COLO829 (cell line): ENCODE measurements at regions not wholly inside any gene's neighbourhood (a gene's known extent, or its start where the extent isn't known, plus 50 kb on each side); places are given as distances from the start of the nearest gene placed in this dataset.

Experiments
- DNase-seq: peaks from one replicate; pipeline ENCODE4 v3.0.0; 2012; ENCODE audit warnings: low spot score

GRCh38 chr3:6098516-6099157 is 762.3 kb upstream of the GRM7 start:
- no peak for DNase-seq

DNA sequence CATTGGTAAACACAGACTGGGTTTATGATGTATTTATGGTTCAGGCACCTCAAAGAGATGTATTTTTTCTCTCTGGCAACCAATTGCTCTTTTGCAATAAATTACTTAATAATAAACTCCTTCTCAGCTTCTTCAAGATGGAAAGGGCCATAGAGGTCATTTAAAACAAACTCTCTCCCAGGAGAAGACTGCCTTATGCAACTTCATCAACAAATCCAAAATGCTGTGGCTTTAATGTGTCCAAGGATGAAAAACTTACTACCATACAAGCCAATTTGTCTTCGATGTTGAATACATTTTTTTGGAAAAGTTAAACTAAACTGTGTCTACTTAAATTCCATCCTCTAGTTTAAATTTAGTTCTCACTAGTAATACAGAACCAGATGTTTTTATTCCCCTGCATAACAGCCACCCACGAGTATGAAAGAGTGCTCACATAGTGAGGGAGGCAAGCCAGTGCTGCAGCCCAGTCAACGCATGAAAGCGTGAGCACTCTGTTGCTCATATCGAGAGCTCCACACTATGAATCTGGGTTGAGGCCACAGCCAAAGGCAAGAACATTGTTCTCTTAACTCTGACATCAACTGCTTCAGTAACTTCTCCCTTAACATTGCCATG is 761.3 kb upstream of the GRM7 start:
- DNase-seq: no peak

GRCh38 chr3:6105187-6105586 is 755.7 kb upstream of the GRM7 start:
- no peak for DNase-seq

DNA sequence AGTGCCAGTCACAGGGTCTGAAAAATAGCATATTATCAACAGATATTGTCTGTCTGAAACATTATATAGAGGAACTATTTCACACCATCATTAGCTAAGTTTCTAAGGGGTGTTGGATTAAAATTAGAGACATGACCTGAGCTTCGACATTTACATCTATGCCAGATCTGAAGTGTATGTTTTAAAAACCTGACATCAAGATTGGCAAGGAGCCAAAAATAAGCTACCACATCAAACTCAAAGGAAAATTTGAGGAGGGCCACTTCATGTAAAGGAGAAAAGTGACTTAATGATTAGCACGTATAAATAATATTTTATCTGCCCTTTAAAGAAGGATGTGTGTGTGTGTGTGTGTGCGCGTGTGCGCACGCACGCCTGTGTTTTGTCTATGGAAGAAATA is 752.0 kb upstream of the GRM7 start:
- no peak for DNase-seq

GRCh38 chr3:6110451-6110850 is 750.5 kb upstream of the GRM7 start:
- DNase-seq: no peak

DNA sequence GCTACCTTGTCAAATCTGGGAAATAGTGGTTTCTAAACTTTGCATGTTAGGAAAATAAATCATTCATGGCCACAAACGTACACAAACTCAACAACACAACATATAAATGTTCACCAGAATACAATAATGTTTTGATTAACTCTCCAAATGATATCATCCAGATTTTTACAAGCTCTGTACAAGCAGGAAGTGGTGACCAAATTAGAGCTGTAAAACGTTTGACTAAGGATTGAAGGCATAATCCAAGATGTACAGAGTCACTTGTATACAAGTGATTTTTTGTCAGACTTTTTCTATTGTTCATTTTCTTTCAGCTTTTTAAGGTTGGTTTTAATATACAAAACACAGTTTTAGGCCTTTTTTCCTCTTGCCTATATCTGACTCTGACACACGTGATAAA is 748.4 kb upstream of the GRM7 start:
- DNase-seq: no peak

- no peak for DNase-seq
Measured at GRCh38 chr3:6113338-6113737, 747.6 kb upstream of the GRM7 start.

DNA sequence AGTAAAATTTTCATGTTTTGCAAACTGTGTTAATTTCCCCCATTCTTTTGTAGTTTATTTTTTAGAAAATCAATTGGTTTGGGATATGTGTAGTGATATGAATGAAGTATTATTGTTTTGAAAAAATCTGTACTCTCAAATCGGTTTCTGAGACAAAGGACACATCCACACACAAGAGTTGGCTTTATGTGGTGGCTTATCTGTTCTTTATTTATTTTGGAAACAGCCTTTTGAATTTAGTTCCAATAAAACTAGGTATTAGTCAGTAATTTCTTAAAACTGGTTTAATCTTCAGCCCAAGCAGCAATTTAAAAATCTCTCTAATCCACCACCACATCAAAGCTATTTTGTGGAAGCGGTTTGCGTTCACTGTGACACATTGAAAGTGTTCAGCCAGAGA is 741.5 kb upstream of the GRM7 start:
- DNase-seq: no peak

DNA sequence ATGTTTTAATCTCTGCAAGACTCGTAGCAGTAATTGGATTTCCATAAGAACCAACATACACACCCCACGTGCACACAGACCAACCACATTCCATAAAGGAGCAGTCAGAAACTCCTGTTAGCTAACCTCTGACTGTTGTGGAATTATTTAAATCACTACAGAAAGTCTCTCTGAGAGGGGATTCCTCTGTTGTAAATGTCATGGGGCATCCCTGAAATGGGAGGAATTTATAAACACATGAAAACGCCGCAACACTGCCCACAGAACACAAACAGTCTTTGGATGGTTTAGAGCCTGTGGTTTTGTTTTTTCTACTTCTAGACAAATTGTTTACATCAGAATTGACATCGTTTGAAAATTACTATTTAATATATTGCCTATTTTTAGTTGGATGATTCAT is 740.1 kb upstream of the GRM7 start:
- no peak for DNase-seq

DNA sequence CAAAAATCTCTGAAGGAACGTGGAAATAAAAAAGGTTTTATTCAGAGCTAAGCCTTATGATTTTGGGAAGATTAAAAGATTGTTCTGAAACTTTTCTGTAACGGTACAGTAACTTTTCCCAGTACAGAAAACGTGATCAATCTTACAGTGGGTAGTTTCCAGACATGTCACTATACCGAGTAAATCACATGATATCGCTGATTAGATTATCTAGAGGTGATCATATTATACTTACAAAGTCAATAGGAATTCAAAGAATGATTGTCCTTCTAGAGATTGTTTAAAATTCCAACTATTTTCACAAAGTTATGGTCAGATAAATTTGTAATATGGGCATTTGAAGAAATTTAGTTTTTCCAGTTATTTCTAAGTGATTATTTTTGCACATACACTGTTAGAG is 736.0 kb upstream of the GRM7 start:
- DNase-seq: no peak

DNA sequence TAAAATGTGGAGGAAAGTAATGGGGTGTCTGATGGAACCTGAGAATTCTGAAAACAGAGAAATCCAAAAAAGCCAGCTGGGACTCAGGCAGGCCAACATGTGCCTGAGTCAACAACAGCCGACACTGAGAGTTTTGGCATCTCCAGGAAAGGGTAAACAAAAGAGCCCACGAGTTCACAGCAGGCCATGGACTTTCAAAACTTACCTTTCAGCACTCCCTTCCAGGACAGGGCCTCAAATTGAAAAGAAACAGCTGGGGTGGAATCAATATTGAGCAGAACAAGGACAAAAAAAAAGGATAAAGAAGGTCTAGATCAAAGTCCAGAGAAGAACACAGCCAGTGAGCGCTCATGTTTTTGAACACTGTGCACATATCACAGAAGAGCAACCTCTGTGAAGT is 735.4 kb upstream of the GRM7 start:
- no peak for DNase-seq

DNA sequence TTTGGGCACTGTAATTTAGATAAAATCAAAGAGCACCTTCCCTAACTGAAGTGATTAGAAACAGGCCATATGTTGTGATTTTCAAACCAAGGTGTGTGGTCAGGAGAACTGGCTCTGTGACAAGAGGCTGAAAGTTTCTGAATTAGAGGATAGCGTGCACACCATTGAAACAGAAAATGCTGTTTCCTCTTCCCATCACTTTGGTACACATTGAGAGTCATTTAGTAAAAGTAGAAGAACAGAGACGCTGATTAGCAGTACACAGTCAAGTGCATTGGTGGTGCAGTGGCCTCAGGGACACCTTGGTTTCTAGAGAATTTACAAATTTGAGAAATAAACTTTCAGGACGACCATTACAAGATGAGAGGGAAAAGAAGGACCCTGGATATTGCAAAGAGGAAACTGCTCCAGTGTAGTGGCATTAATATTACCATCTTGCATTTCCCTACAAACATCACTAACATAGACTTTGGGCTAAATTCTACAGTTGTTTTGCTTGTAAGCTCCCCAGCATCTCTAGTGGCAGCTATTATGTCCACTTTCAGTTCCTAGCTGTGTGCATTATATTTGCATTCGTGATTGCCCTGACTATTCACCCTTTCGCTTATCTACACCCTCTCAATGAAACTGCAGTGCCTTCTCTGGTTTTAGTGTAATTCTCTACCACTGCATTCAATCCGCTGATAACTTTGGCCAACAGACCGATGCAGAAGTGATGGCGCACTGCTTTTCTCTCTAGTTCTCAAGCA is 728.1 kb upstream of the GRM7 start:
- no peak for DNase-seq

GRCh38 chr3:6142707-6143106 is 718.2 kb upstream of the GRM7 start:
- DNase-seq: no peak

DNA sequence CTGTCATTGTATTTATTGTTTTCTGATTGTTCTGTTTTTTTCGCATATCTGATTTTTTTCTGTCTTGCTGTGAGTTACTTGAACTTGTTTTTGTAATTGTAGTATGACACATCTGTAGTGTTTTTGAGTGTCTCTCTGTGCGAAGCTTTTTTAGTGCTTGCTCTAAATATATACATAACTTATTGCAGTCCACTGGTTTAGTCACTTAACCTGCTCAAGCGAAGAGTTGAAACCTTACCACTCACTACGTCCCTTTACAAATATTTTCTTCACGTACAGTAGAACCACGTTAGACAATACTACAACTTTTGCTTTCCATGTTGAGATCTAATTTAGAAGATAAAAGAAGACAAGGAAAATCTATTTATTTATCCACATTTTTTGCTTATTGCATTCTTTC is 713.0 kb upstream of the GRM7 start:
- DNase-seq: no peak

- DNase-seq: no peak
Measured at GRCh38 chr3:6155650-6156338, 705.1 kb upstream of the GRM7 start.

GRCh38 chr3:6165951-6166350 is 695.0 kb upstream of the GRM7 start:
- DNase-seq: no peak

DNA sequence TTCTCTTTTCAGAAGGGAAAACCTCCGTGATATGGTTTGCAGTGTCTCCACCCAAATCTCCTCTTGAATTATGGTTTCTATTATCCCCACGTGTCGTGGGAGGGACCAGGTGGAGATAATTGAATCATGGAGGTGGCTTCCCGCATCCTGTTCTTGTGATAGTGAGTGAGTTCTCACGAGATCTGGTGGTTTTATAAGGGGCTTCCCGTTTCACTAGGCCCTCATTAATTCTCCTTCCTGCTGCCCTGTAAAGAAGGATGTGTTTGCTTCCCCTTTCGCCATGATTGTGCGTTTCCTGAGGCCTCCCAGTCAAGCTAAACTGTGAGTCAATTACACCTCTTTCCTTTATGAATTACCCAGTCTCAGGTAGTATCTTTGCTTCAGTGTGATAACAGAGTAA is 692.7 kb upstream of the GRM7 start:
- no peak for DNase-seq

DNA sequence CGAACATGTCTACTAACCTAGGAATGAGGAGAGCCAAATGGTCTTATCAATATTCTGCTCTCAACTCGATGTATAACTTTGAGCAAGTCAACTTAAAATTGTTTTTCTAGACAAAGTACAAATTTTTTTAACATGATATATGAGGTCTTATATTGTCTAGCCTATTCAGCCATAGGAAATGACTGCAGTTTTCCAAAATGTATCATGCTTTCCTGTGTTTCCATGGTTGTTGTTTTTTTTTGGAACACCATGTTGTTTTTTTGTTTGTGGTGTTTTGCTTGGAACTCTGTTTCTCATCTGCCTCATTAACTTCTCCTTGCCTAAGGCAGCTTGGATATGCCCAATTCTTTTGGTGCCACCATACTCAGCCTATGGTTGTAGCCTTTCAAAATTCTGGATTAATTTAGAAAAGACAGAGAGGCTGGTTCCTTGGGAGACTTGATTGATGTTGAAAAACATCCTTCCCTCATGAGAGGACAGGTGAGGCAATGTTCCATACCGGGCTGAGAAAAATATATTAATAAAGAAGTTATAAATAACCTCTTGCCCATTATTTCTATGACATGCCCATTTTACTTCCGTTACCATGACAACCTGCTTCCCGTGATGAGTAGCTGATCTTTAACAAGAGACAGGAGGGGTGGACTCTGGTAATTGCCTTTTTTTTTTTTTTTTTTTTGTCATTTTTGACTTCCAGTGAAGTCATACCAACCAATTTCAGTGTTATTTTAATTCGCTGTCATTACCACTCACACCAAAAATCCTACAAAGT is 687.9 kb upstream of the GRM7 start:
- no peak for DNase-seq

GRCh38 chr3:6177417-6177816 is 683.5 kb upstream of the GRM7 start:
- DNase-seq: no peak

DNA sequence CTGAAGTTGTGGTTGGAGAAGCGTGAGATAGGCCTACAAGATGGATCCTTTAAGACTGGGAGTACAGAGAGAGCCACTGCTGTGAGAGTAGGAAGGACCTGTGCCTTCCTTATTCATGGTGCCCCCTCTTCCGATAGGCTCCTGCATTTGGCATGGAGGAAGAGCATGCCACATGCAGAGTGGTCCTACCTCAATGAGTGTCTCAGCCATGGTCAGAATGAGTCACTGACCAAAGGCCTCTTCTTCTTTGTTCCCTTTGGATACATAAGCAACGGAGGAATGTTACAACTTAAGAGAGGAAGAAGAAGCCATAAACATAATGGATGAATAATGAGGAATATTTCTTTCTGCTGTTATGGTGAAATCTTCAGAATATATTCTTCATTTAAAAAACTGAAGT is 681.2 kb upstream of the GRM7 start:
- no peak for DNase-seq

GRCh38 chr3:6180171-6180570 is 680.7 kb upstream of the GRM7 start:
- DNase-seq: no peak

- no peak for DNase-seq
Measured at GRCh38 chr3:6182476-6182875, 678.4 kb upstream of the GRM7 start.
